ENCODE measurements at regions not wholly inside any gene's neighbourhood (a gene's known extent, or its start where the extent isn't known, plus 50 kb on each side); places are given as distances from the start of the nearest gene placed in this dataset.

DNA sequence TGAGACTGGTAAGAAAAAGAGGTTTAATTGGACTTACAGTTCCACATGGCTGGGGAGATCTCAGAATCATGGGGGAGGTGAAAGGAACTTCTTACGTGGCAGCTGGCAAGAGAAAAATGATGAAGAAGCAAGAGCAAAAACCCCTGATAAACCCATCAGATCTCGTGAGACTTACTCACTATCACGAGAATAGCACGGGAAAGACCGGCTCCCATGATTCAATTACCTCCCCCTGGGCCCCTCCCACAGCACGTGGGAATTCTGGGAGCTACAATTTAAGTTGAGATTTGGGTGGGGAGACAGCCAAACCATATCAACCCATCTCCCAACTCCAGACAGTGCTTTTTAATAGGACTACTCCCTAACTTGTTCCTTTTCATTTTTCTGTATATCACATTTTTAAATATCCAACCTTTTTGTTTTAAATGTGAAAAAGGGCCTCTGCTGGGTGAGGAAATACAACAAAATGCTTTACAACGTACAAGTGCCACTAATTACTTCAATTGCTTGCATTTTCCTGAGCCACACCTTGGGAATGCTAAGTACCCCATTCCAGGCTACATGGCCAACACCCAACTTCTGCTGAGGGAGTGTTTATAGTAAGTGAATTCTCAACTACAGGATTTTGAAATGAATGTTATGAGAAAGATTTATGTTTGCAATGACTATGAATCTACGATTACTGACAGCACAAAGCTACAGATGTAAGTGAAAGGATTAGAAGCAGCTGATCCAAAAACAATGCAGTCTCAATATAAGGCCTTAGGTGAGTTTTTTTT lies 294.1 kb upstream of the CD180 start:
- no peak for DNase-seq

- DNase-seq, result no peak
These were observed 292.3 kb upstream of the CD180 start for GRCh38 chr5:67488885-67489284.

DNA sequence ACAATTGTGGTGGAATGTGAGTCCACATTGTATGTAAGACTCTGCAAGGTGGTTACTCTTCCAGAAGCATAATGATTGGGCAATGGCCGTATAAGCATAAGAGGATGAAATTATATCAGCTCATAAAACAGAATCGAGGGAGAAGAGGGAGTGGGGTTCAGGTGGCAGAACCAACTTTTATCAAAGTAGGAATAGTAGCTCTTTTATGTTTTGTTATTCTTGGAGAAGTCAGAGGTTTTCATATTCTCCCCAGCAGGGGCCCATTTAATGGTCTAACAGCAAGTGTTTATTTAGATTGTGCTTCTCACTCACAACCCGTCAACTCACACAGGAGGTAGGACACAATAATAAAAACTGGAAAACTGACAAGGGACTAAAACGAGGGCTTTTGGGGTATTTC lies 291.3 kb upstream of the CD180 start:
- no peak for DNase-seq

- DNase-seq, result no peak
These were observed 286.9 kb upstream of the CD180 start for GRCh38 chr5:67483453-67484030.

DNA sequence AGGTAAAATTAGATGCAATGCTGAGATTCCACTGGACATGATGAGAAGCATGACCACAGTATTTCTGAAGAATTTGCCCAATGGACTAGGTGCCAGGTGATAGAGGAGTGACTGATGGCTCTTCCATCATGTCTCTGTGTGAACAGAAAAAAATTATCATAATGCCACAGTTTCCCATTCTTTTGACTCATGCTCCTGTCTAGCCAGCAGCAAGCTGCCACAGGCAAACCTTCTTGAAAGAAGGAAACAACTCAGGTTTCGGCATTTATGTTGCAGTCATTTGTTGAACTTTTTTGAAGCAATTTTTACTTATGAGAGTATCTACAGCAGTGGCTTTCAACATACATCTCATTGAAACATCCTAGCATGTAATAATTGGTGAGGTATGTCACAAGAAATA lies 284.8 kb upstream of the CD180 start:
- no peak for DNase-seq

DNA sequence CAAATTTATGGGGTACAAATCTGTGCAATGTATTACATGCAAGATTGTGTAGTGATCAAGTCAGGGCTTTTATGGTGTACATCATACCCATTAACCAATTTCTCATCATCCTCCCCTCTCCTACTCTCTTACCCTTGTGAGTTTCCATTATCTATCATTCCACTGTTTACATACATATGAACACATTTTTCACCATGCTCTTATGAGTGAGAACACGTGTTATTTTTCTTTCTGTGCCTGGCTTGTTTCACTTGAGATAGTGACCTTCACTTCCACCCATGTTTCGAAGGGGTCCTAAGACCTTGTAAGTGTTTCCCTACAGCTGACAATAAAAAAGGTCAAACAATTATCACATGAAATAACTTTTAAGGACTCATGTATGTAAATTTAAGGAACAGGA lies 281.7 kb upstream of the CD180 start:
- DNase-seq, result no peak

- no peak for DNase-seq
These were observed 280.4 kb upstream of the CD180 start for GRCh38 chr5:67476995-67477394.

GRCh38 chr5:67476531-67476930 lies 279.9 kb upstream of the CD180 start:
- DNase-seq, result no peak

GRCh38 chr5:67475489-67475888 lies 278.9 kb upstream of the CD180 start:
- DNase-seq, result no peak

DNA sequence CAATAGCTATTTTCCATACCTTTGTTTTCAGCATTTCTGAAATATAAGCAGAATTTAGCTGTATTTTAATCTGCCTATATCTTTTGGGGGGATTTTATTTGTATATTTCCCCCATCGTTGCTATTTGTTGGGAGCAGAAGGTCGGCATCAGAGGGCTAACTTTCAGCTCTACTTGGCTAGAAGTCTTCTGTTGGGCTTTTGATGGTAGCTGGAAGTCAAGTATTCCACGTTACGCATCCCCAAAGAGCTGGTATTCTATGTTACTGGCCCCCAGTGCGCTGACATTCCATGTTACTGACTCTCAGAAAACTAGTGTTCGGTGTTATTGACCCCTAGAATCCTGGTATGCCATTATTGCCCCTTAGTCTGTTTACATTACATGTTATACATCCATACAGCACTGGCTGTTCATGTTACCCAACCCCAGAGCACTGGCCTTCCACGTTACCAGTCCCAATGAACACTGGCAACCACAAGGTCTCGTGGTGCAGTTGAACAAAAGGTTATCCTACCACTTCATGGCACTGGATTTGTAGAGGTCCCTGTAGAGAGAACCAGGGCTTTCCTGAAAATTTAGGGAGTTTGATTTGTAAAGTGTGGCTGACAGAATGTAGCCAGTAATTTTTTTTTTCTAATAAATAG lies 278.1 kb upstream of the CD180 start:
- DNase-seq, result no peak

- no peak for DNase-seq
These were observed 270.5 kb upstream of the CD180 start for GRCh38 chr5:67467110-67467509.

- no peak for DNase-seq
These were observed 269.1 kb upstream of the CD180 start for GRCh38 chr5:67465537-67466207.

GRCh38 chr5:67462147-67462546 lies 265.5 kb upstream of the CD180 start:
- DNase-seq, result no peak

DNA sequence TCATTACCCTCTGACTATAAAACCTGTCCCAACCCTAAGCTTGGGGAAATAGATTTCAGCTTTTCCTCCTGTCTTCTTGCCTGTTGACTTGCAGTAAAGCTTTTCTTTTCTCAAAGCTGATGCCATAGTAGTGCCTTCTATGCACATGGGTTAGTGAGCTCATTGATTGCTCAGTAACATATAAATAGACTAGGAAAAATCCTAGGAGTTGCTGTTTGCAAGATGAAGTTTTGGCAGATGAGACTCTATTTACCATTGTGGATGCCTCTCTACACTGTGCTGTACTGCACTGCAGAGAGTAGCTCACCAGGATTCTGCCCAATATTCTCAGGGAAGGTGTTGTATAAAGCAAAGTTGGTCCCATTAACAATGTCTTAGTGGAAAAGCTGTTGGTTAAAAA lies 262.7 kb upstream of the CD180 start:
- DNase-seq, result no peak

- no peak for DNase-seq
These were observed 259.4 kb upstream of the CD180 start for GRCh38 chr5:67455970-67456369.

DNA sequence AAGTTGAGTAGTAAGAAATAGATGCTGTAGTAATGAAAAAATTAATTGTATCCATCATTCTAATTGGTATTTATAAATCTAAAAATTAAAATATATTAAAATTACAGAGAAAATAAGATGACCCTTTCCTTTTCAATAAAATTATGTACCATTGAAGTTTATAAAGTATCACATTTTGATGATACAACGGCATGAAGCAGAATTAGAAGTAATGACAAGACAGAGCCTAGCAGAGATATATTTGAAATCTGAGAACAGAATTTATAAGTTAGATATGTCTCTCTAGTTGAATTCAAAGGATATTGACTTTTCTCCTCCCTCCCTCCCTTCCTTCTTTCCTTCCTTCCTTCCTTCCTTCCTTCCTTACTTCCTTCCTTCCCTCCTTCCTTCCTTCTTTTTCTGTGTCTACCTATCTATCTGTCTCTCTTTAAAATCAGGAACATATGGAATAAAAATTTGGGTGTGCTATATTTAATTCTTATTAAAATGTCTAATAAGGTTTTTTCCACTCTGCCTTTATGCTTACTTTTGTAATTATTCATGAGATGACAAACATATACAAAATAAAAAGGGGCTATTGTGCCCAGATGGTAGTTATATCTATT lies 258.5 kb upstream of the CD180 start:
- no peak for DNase-seq

- no peak for DNase-seq
These were observed 256.7 kb upstream of the CD180 start for GRCh38 chr5:67453111-67453905.

DNA sequence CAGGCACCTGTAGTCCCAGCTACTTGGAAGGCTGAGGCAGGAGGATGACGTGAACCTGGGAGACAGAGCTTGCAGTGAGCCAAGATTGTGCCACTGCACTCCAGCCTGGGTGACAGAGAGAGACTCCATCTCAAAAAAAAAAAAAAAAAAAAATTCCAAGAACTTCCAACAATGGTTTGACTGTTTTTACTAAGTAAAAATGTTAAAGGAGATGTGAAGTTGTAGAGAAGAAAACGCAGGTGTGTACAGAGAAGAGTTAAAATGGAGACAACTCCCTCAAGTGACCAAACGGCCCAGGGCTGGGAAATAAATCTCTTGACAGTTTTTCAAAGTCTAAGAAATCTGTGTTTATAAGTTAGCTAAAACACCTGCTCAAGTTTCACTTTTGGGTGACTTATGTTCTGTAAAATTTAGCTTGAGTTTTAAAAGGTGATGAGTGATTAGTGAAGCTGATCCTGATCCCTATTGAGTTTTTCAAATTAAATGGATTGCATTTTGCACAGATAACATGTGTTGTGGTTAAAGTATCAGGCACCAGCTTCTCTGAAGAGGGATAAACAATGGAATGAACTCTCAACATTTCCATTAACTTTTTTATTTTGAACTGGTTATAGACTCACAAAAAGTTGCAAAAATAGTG lies 255.2 kb upstream of the CD180 start:
- DNase-seq, result no peak

DNA sequence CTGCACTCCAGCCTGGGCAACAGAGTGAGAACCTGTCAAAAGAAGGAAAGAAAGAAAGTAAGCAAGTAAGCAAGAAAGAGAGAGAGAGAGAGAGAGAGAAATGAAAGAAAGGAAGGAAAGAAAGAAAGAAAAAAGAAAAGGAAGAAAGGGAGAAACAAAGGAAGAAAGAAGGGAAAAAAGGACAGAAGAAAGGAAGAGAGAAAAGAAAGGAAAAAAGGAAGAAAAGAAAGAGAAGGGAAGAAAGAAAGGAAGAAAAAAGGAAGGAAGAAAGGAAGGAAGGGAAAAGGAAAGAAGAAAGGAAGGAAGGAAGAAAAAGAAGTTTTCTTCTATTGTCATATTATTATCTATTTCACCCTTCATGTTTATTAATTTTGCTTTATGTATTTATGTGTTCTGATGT lies 251.1 kb upstream of the CD180 start:
- no peak for DNase-seq

GRCh38 chr5:67437905-67438845 lies 241.6 kb upstream of the CD180 start:
- DNase-seq, result no peak

DNA sequence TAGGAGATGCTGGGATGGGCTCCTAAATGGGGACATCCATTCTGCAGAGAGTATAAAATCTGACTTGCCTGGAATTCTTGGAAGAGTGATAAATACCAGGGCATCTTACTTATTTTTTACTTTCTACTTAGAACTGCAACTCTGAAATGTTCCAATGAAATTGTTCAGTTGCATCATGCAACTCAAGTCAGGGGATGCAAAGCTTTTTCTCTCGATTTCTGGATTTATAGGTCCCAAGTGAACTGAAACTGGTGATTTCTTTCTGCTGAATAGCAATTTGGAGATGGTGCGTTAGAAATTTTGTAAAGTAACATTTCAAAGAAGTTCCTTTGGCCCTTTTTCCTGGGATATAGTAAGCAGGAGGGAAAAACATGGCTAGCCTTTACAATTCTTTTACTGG lies 238.4 kb upstream of the CD180 start:
- no peak for DNase-seq
